ENCODE measurements at regions not wholly inside any gene's neighbourhood (a gene's known extent, or its start where the extent isn't known, plus 50 kb on each side); places are given as distances from the start of the nearest gene placed in this dataset.

- Histone ChIP-seq H3K27ac (no peak overlapping the region), H3K4me1 (no peaks in the 10 kb centered on the region), H3K4me3 (no peak overlapping the region), H3K27me3 (no peaks in the 10 kb centered on the region), H3K36me3 (no peaks in the 10 kb centered on the region), H3K9me3 (no peaks in the 10 kb centered on the region)
- WGBS, 2 donors, result 93 to 95% methylated on average over 3 of the region's 3 CpGs
- DNase-seq (ENCODE audit: low spot score in 2 of 2), result no peak
- TF ChIP-seq EP300 (IDR thresholded peaks at IDR 0.05), result no peak
- TF ChIP-seq POLR2A (IDR thresholded peaks at IDR 0.05), result no peak
- TF ChIP-seq, protein P1, sequence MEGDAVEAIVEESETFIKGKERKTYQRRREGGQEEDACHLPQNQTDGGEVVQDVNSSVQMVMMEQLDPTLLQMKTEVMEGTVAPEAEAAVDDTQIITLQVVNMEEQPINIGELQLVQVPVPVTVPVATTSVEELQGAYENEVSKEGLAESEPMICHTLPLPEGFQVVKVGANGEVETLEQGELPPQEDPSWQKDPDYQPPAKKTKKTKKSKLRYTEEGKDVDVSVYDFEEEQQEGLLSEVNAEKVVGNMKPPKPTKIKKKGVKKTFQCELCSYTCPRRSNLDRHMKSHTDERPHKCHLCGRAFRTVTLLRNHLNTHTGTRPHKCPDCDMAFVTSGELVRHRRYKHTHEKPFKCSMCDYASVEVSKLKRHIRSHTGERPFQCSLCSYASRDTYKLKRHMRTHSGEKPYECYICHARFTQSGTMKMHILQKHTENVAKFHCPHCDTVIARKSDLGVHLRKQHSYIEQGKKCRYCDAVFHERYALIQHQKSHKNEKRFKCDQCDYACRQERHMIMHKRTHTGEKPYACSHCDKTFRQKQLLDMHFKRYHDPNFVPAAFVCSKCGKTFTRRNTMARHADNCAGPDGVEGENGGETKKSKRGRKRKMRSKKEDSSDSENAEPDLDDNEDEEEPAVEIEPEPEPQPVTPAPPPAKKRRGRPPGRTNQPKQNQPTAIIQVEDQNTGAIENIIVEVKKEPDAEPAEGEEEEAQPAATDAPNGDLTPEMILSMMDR (IDR thresholded peaks at IDR 0.05), result no peak
Measured at GRCh38 chr11:122598971-122599370, 56.6 kb upstream of the UBASH3B start.

GRCh38 chr11:122597511-122597910 lies 58.0 kb upstream of the UBASH3B start:
- H3K36me3 ChIP-seq, result no peaks in the 10 kb centered on the region
- TF ChIP-seq EP300 (IDR thresholded peaks at IDR 0.05) (no peak), POLR2A (IDR thresholded peaks at IDR 0.05) (no peak)
- TF ChIP-seq, protein P1 (IDR thresholded peaks at IDR 0.05), result no peak
- H3K4me3 ChIP-seq, result no peak overlapping the region
- 76 to 84% methylated on average over 2 of the region's 2 CpGs for WGBS, 2 donors
- H3K27ac ChIP-seq, result no peak overlapping the region
- H3K27me3 ChIP-seq, result no peaks in the 10 kb centered on the region
- H3K9me3 ChIP-seq, result no peaks in the 10 kb centered on the region
- no peaks in the 10 kb centered on the region for H3K4me1 ChIP-seq
- DNase-seq (ENCODE audit: low spot score in 2 of 2), result no peak

DNA sequence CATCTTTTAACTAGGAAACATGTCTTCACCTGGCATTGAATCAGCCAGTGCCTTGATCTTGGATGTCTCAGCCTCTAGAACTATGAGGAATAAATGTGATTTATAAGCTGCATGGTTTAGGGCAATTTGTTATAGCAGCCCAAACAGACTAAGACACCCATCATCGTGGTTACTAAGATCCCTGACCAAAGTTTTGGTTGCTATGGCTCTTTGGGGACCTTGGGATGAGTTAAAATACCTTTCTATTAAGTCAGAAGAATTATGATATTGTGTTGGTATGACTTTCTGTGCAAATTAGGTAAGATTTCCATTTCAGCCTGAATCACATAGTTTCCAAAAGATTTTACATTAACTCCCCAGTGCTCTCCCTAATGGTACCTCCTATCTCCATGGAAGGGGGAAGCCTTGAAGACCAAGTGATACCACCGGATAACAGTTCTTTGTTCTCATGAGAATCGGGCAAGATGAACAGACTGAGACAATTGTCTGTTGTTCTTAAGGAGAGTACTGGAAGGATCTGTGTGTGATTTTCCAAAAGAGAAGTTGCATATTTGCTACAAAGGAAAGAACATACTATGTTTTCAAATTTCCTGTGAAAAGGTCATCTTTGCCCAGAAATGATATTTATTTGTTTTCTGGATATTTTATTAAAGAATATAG lies 60.4 kb upstream of the UBASH3B start:
- WGBS, 2 donors, result 56% methylated on average over 3 of the region's 3 CpGs
- Histone ChIP-seq H3K36me3 (no peaks in the 10 kb centered on the region), H3K4me1 (no peaks in the 10 kb centered on the region), H3K4me3 (no peak overlapping the region), H3K9me3 (no peaks in the 10 kb centered on the region), H3K27me3 (no peaks in the 10 kb centered on the region), H3K27ac (no peak overlapping the region)
- TF ChIP-seq POLR2A (IDR thresholded peaks at IDR 0.05) (no peak), EP300 (IDR thresholded peaks at IDR 0.05) (no peak)
- TF ChIP-seq, protein P1 (IDR thresholded peaks at IDR 0.05), result no peak
- DNase-seq (ENCODE audit: low spot score in 2 of 2), result no peak

- 76% methylated on average over 4 of the region's 4 CpGs for WGBS, 2 donors
- no peak for DNase-seq (ENCODE audit: low spot score in 2 of 2)
- no peak overlapping the region for H3K27ac ChIP-seq
- no peaks in the 10 kb centered on the region for H3K4me1 ChIP-seq
- H3K4me3 ChIP-seq, result no peak overlapping the region
- no peaks in the 10 kb centered on the region for H3K36me3 ChIP-seq
- TF ChIP-seq, protein P1 (IDR thresholded peaks at IDR 0.05), result no peak
- TF ChIP-seq EP300 (IDR thresholded peaks at IDR 0.05) (no peak), POLR2A (IDR thresholded peaks at IDR 0.05) (no peak)
- H3K27me3 ChIP-seq, result no peaks in the 10 kb centered on the region
- no peaks in the 10 kb centered on the region for H3K9me3 ChIP-seq
Measured at GRCh38 chr11:122593473-122594420, 61.8 kb upstream of the UBASH3B start.

DNA sequence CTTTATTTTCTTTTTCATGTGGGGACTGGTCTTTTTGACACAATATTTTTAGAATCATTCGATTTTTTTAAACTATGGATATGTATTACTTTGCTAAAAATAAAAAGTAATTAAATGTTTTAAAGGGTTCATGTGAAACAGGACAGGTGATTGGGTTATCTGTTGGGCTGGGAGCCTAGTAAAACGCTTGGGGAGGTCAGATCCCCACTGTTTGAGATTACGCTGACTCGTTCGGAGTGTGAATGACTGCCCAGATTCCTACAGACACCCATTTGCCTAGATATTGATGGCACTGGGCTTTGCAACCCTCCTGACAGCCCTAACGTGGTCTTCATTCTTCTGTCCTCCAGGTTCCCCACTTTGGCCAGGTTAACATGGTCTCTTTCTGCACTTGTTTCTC lies 62.9 kb upstream of the UBASH3B start:
- no peak for DNase-seq (ENCODE audit: low spot score in 2 of 2)
- TF ChIP-seq POLR2A (IDR thresholded peaks at IDR 0.05), result no peak
- no peak for TF ChIP-seq EP300 (IDR thresholded peaks at IDR 0.05)
- TF ChIP-seq, protein P1 (IDR thresholded peaks at IDR 0.05), result no peak
- Histone ChIP-seq H3K4me3 (no peak overlapping the region), H3K9me3 (peaks cover 0 to 5% (median 0%) of the 10 kb centered on the region in 4 donors), H3K36me3 (no peaks in the 10 kb centered on the region), H3K27me3 (no peaks in the 10 kb centered on the region), H3K4me1 (no peaks in the 10 kb centered on the region), H3K27ac (no peak overlapping the region)
- 78 to 80% methylated on average over 6 of the region's 6 CpGs for WGBS, 2 donors

All from tibial nerve (tissue), 4 donors.